Hepatocyte (in vitro differentiated cells): ENCODE measurements at regions not wholly inside any gene's neighbourhood (a gene's known extent, or its start where the extent isn't known, plus 50 kb on each side); places are given as distances from the start of the nearest gene placed in this dataset.

Experiments used
- DNase-seq: peaks from one replicate; pipeline ENCODE4 v3.0.0-alpha.2; 2016; ENCODE audit warnings: low spot score
- H2AFZ ChIP-seq: fragments of 200-600 bp; sonication (generic); 2 replicates; pipeline ENCODE4 v1.6.0; 2016; ENCODE audit warnings: antibody characterized with exemption, mild to moderate bottlenecking
- H3K27ac ChIP-seq: fragments of 200-600 bp; sonication (generic); 2 replicates; pipeline ENCODE4 v1.5.1; 2016; ENCODE audit warnings: mild to moderate bottlenecking
- H3K27me3 ChIP-seq: fragments of 200-600 bp; sonication (generic); 2 replicates; pipeline ENCODE4 v1.6.1; 2016
- H3K36me3 ChIP-seq: fragments of 200-600 bp; sonication (generic); replicated peaks from 2 replicates; pipeline ENCODE4 v1.5.1; 2016; ENCODE audit warnings: low read depth; ENCODE audit not compliant: insufficient read depth
- H3K4me1 ChIP-seq: fragments of 200-600 bp; sonication (generic); 2 replicates; pipeline ENCODE4 v1.5.1; 2016; ENCODE audit warnings: mild to moderate bottlenecking, moderate library complexity; ENCODE audit not compliant: insufficient read depth
- H3K4me2 ChIP-seq: fragments of 200-600 bp; sonication (generic); 2 replicates; pipeline ENCODE4 v1.6.0; 2016
- H3K4me3 ChIP-seq: fragments of 200-600 bp; sonication (generic); 2 replicates; pipeline ENCODE4 v1.5.1; 2016; ENCODE audit warnings: mild to moderate bottlenecking
- H3K79me2 ChIP-seq: fragments of 200-600 bp; sonication (generic); 2 replicates; pipeline ENCODE4 v1.6.0; 2017; ENCODE audit warnings: mild to moderate bottlenecking
- H3K9me2 ChIP-seq: fragments of 200-600 bp; sonication (generic); replicated peaks from 2 replicates; pipeline ENCODE4 v1.6.0; 2017; ENCODE audit warnings: mild to moderate bottlenecking; ENCODE audit not compliant: insufficient read depth
- H3K9me3 ChIP-seq: fragments of 200-600 bp; sonication (generic); 2 replicates; pipeline ENCODE4 v1.5.1; 2016; ENCODE audit warnings: low read depth, mild to moderate bottlenecking
- H4K20me1 ChIP-seq: fragments of 200-600 bp; sonication (generic); 2 replicates; pipeline ENCODE4 v1.6.0; 2016; ENCODE audit warnings: mild to moderate bottlenecking; ENCODE audit not compliant: insufficient read depth, poor library complexity, severe bottlenecking
- CTCF ChIP-seq: fragments of 200-600 bp; sonication (generic); IDR thresholded peaks from 2 replicates; pipeline ENCODE4 v1.5.1; 2016; ENCODE audit warnings: antibody characterized with exemption, mild to moderate bottlenecking; ENCODE audit not compliant: poor library complexity
- EZH2 ChIP-seq: fragments of 200-600 bp; sonication (generic); IDR thresholded peaks from 2 replicates; pipeline ENCODE4 v1.6.1; 2016; ENCODE audit warnings: antibody characterized with exemption, mild to moderate bottlenecking, borderline replicate concordance
- EZH2phosphoT487 ChIP-seq: fragments of 200-600 bp; sonication (generic); IDR thresholded peaks from one replicate; pipeline ENCODE4 v1.6.1; 2018; ENCODE audit warnings: antibody characterized with exemption, mild to moderate bottlenecking, low read depth, moderate library complexity; ENCODE audit not compliant: unreplicated experiment, severe bottlenecking
- WGBS: methylation state at CpG from one replicate; pipeline ENCODE4 v1.1.6; 2016; ENCODE audit warnings: low lambda C conversion rate; ENCODE audit errors: missing lambda C conversion rate; 5-methylcytosine and 5-hydroxymethylcytosine counted together

GRCh38 chr15:94638183-94638582 lies 406.8 kb downstream of the MCTP2 start:
- Histone ChIP-seq H3K4me3 (no peak overlapping the region), H4K20me1 (no peaks in the 10 kb centered on the region), H3K4me1 (no peaks in the 10 kb centered on the region), H3K4me2 (no peak overlapping the region), H3K9me3 (no peaks in the 10 kb centered on the region), H3K9me2 (no peaks in the 10 kb centered on the region), H3K27me3 (no peaks in the 10 kb centered on the region), H2AFZ (no peak overlapping the region), H3K27ac (no peak overlapping the region), H3K79me2 (no peaks in the 10 kb centered on the region), H3K36me3 (no peaks in the 10 kb centered on the region)
- 63% methylated on average over 6 of the region's 6 CpGs for WGBS
- TF ChIP-seq CTCF (no peak), EZH2 (no peak), EZH2phosphoT487 (no peak)
- DNase-seq, result no peak

GRCh38 chr15:94639701-94640100 lies 408.3 kb downstream of the MCTP2 start:
- Histone ChIP-seq H3K36me3 (no peaks in the 10 kb centered on the region), H3K4me1 (no peaks in the 10 kb centered on the region), H3K79me2 (no peaks in the 10 kb centered on the region), H3K27me3 (no peaks in the 10 kb centered on the region), H3K9me2 (no peaks in the 10 kb centered on the region), H3K9me3 (no peaks in the 10 kb centered on the region), H4K20me1 (no peaks in the 10 kb centered on the region), H3K27ac (no peak overlapping the region), H3K4me3 (no peak overlapping the region), H2AFZ (no peak overlapping the region), H3K4me2 (no peak overlapping the region)
- 92% methylated on average over 4 of the region's 4 CpGs for WGBS
- no peak for TF ChIP-seq EZH2phosphoT487
- TF ChIP-seq CTCF, result no peak
- TF ChIP-seq EZH2, result no peak
- no peak for DNase-seq

GRCh38 chr15:94644433-94644832 lies 413.1 kb downstream of the MCTP2 start:
- no peak overlapping the region for H2AFZ ChIP-seq
- no peak overlapping the region for H3K27ac ChIP-seq
- H3K36me3 ChIP-seq, result no peaks in the 10 kb centered on the region
- no peak overlapping the region for H3K4me3 ChIP-seq
- TF ChIP-seq EZH2 (no peak), CTCF (no peak), EZH2phosphoT487 (no peak)
- no peaks in the 10 kb centered on the region for H3K9me2 ChIP-seq
- H3K4me1 ChIP-seq, result no peaks in the 10 kb centered on the region
- H3K27me3 ChIP-seq, result no peaks in the 10 kb centered on the region
- no peaks in the 10 kb centered on the region for H3K79me2 ChIP-seq
- H3K9me3 ChIP-seq, result no peaks in the 10 kb centered on the region
- DNase-seq, result no peak
- no peaks in the 10 kb centered on the region for H4K20me1 ChIP-seq
- 84% methylated on average over 1 of the region's 1 CpG for WGBS
- H3K4me2 ChIP-seq, result no peak overlapping the region

- Histone ChIP-seq H3K9me2 (no peaks in the 10 kb centered on the region), H3K4me3 (no peak overlapping the region), H3K4me2 (no peak overlapping the region), H3K79me2 (no peaks in the 10 kb centered on the region), H4K20me1 (no peaks in the 10 kb centered on the region), H3K27ac (no peak overlapping the region), H3K27me3 (no peaks in the 10 kb centered on the region), H2AFZ (no peak overlapping the region), H3K4me1 (no peaks in the 10 kb centered on the region), H3K9me3 (no peaks in the 10 kb centered on the region), H3K36me3 (no peaks in the 10 kb centered on the region)
- no peak for DNase-seq
- no peak for TF ChIP-seq CTCF
- TF ChIP-seq EZH2phosphoT487, result no peak
- TF ChIP-seq EZH2, result no peak
- 89% methylated on average over 6 of the region's 6 CpGs for WGBS
Measured at GRCh38 chr15:94653071-94653470, 421.7 kb downstream of the MCTP2 start.
